ENCODE measurements at regions not wholly inside any gene's neighbourhood (a gene's known extent, or its start where the extent isn't known, plus 50 kb on each side); places are given as distances from the start of the nearest gene placed in this dataset.
"Not testable (repeated sequence)": the region's sequence is repeated elsewhere in the genome, so short reads cannot be mapped to it uniquely, and the experiment has no call there.

- DNase-seq: no peak
Measured at GRCh38 chr5:34535433-34535832, 120.7 kb upstream of the RAI14 start.

- DNase-seq: peak; percentile 20
Measured at GRCh38 chr5:34535944-34536623, 120.0 kb upstream of the RAI14 start.

- DNase-seq: no peak
Measured at GRCh38 chr5:34536699-34537098, 119.4 kb upstream of the RAI14 start.

- no peak for DNase-seq
Measured at GRCh38 chr5:34538026-34538672, 118.0 kb upstream of the RAI14 start.

GRCh38 chr5:34539183-34539582, 116.9 kb upstream of the RAI14 start:
- DNase-seq: no peak

- no peak for DNase-seq
Measured at GRCh38 chr5:34541067-34541466, 115.1 kb upstream of the RAI14 start.

- no peak for DNase-seq
Measured at GRCh38 chr5:34542818-34543217, 113.3 kb upstream of the RAI14 start.

- no peak for DNase-seq
Measured at GRCh38 chr5:34543687-34544086, 112.4 kb upstream of the RAI14 start.

GRCh38 chr5:34544403-34544802, 111.7 kb upstream of the RAI14 start:
- no peak for DNase-seq

GRCh38 chr5:34545164-34545563, 111.0 kb upstream of the RAI14 start:
- DNase-seq: no peak

GRCh38 chr5:34545626-34546025, 110.5 kb upstream of the RAI14 start:
- DNase-seq: no peak

GRCh38 chr5:34547300-34548085, 108.6 kb upstream of the RAI14 start:
- DNase-seq: no peak

- DNase-seq: no peak
Measured at GRCh38 chr5:34548086-34548403, 108.1 kb upstream of the RAI14 start.

GRCh38 chr5:34550247-34550646, 105.9 kb upstream of the RAI14 start:
- peak; percentile 72 for DNase-seq

GRCh38 chr5:34550964-34551363, 105.2 kb upstream of the RAI14 start:
- no peak for DNase-seq

- DNase-seq: peak; percentile 70
Measured at GRCh38 chr5:34551911-34552433, 104.2 kb upstream of the RAI14 start.

- DNase-seq: no peak
Measured at GRCh38 chr5:34552686-34553085, 103.4 kb upstream of the RAI14 start.

GRCh38 chr5:34553581-34553980, 102.5 kb upstream of the RAI14 start:
- no peak for DNase-seq

GRCh38 chr5:34554641-34555040, 101.5 kb upstream of the RAI14 start:
- no peak for DNase-seq

- no peak for DNase-seq
Measured at GRCh38 chr5:34555699-34556508, 100.2 kb upstream of the RAI14 start.

- no peak for DNase-seq
Measured at GRCh38 chr5:34556509-34556782, 99.7 kb upstream of the RAI14 start.

GRCh38 chr5:34561581-34561980, 94.5 kb upstream of the RAI14 start:
- not testable (repeated sequence) for DNase-seq

- DNase-seq: no peak
Measured at GRCh38 chr5:34562791-34563190, 93.3 kb upstream of the RAI14 start.

All from tongue (tissue), 1 donor.